ENCODE measurements at regions not wholly inside any gene's neighbourhood (a gene's known extent, or its start where the extent isn't known, plus 50 kb on each side); places are given as distances from the start of the nearest gene placed in this dataset.
"Not testable (repeated sequence)": the region's sequence is repeated elsewhere in the genome, so short reads cannot be mapped to it uniquely, and the experiment has no call there.

DNA sequence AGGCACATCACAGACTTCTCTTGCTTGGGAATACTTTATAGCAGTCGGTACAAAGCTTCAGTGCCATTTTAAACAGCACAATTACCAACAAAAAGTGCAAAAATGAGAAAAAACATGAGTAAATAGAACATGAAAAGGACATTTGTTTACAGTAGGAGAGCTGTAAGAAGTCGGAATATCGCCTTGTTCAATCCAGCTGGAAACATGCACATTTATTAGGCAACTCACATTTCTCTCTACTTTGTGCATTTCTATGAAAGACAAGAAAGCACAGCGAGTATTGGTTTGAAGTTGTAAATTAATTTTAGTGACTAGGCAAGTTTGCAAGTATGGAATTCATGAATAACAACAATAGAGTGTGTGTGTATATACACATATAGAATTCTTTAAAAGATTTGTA is 484.7 kb downstream of the DACH1 start:
- ATAC-seq = no peak
- no peaks in the 10 kb centered on the region for H3K4me1 Mint-ChIP-seq
- H3K27me3 Mint-ChIP-seq = no peaks in the 10 kb centered on the region
- no peaks in the 10 kb centered on the region for H3K9me3 Mint-ChIP-seq
- no peak for DNase-seq
- no peak overlapping the region for H3K27ac Mint-ChIP-seq
- no peak overlapping the region for H3K4me3 Mint-ChIP-seq

DNA sequence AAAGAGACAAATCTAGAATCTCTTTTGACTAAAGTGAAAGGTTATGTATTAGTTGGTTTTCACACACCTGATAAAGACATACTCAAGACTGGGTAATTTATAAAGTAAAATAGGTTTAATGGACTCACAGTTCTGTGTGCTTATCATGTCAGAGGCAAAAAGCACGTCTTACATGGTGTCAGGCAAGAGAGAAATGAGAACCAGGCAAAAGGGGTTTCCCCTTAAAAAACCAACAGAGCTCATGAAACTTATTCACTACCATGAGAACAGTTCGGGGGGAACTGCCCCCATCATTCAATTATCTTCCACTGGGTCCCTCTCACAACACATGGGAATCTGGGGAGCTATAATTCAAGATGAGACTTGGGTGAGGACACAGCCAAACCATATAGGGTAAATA is 486.8 kb downstream of the DACH1 start:
- no peak overlapping the region for H3K4me3 Mint-ChIP-seq
- DNase-seq = no peak
- H3K4me1 Mint-ChIP-seq = no peaks in the 10 kb centered on the region
- no peak overlapping the region for H3K27ac Mint-ChIP-seq
- H3K9me3 Mint-ChIP-seq = peaks cover 0 to 4% of the 10 kb centered on the region in 2 donors
- no peaks in the 10 kb centered on the region for H3K27me3 Mint-ChIP-seq
- ATAC-seq = no peak

DNA sequence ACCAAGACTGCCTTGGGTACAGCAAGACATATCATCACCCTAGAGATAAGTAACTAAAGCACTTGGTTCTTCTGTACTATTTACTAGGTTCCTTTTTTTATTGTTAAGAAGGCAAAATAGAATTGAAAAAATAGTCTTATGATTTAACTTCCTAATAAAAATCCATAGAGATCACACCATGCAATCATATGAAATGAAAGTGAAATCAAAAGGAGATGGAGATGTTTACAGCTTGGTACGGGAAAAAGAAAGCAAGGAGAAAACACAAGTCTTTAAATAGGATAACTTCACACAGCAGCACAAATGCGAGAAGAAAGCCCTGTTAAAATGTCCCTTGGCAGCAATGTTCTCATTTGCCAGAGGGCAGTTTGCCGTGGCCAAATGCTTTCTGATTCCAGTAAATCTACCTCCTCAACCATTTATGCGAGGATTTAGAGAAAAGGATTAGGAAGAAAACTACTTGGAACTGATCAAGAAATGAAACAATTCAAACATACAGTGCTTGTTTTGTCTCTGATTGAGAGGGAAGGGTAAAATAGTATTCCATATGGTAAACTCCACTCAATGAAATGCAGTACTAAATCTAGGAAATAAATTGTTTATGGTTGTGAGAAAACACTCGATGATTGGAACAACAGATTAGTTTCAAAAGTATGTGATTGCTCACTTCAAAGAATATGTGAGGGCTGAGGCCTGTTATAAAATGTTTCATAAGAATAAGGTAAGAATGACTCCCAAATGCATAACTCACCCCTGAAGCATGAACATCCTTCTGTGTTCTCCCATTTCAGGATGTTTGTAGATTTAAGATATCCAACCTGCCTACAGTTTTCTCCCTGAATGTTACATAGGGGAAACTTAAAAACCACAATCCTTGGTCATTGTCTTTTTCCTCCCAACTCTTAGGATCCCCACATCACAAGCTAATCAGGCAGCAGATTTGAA is 487.8 kb downstream of the DACH1 start:
- no peak overlapping the region for H3K27ac Mint-ChIP-seq
- no peaks in the 10 kb centered on the region for H3K27me3 Mint-ChIP-seq
- peaks cover 0 to 4% of the 10 kb centered on the region in 2 donors for H3K9me3 Mint-ChIP-seq
- DNase-seq = no peak
- no peak overlapping the region for H3K4me3 Mint-ChIP-seq
- ATAC-seq = no peak
- H3K4me1 Mint-ChIP-seq = no peaks in the 10 kb centered on the region

DNA sequence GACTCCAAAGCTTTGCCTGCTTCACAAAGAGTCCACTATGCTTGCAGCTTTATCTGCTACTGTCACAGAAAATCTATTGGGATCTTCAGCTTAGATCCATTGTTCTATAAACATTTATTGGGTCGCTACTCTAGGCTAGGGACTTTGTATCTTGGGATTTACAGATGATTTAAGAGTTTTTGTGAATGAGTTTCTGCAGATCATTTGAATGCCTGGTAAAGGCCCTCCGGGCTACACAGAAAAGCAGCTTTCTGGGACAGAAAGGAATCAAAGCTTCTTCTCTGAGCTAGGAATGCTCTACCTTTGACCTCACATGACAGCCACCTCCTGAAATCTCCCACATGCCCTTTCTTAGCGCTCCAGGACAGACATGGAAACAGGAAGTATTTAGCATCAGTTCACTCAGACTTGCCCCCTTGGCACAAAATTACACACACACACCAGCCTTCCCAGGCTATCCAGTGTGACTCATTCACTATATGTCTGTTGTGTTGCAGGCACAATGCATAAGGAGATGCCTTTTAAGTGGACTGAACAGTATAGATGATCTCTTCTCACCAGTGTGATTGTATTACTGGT is 492.4 kb downstream of the DACH1 start:
- peaks cover 0 to 4% of the 10 kb centered on the region in 2 donors for H3K9me3 Mint-ChIP-seq
- ATAC-seq = no peak
- DNase-seq = no peak
- no peaks in the 10 kb centered on the region for H3K4me1 Mint-ChIP-seq
- no peak overlapping the region for H3K27ac Mint-ChIP-seq
- no peak overlapping the region for H3K4me3 Mint-ChIP-seq
- no peaks in the 10 kb centered on the region for H3K27me3 Mint-ChIP-seq

DNA sequence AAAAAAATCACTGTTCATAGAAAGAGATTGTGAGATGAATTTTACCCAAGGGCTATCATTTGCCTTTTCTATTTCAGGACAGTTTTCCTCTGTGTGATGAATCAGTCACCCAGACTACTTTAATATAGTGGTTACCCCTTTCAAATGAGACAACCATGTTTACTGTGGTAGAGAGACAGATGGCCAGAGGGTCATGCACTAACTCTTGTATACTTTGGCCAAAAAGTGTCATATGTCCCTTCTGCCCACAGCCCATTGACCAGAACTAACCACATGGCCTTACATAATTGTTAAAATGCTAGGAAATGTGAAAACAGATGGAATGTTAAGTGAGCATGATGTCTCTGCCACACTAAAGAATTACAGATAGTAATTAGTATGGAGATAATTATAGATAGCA is 498.7 kb downstream of the DACH1 start:
- DNase-seq = no peak
- H3K4me1 Mint-ChIP-seq = no peaks in the 10 kb centered on the region
- no peak overlapping the region for H3K27ac Mint-ChIP-seq
- no peaks in the 10 kb centered on the region for H3K9me3 Mint-ChIP-seq
- no peak for ATAC-seq
- no peak overlapping the region for H3K4me3 Mint-ChIP-seq
- no peaks in the 10 kb centered on the region for H3K27me3 Mint-ChIP-seq

DNA sequence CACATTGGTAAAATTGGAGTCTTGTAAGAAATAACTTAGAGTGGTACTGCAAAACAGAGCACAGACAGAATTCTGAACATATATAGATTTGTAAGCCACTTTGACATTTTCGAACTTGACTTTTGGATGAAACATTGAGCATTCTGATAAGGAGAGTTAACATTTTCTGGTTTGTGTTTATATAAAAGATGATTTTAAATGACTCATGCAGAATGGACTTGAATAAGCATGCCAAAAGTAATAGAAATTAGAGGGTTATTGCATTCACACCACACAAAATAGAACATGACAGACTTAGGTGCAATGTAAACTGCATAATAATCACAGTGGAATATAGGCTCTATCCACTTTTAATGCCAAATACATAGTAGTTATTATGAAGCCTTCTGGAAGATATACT is 507.0 kb downstream of the DACH1 start:
- H3K4me1 Mint-ChIP-seq = no peaks in the 10 kb centered on the region
- H3K4me3 Mint-ChIP-seq = no peak overlapping the region
- DNase-seq (no peak), ATAC-seq (no peak)
- no peaks in the 10 kb centered on the region for H3K27me3 Mint-ChIP-seq
- H3K27ac Mint-ChIP-seq = no peak overlapping the region
- H3K9me3 Mint-ChIP-seq = peaks cover 0 to 5% of the 10 kb centered on the region in 2 donors

DNA sequence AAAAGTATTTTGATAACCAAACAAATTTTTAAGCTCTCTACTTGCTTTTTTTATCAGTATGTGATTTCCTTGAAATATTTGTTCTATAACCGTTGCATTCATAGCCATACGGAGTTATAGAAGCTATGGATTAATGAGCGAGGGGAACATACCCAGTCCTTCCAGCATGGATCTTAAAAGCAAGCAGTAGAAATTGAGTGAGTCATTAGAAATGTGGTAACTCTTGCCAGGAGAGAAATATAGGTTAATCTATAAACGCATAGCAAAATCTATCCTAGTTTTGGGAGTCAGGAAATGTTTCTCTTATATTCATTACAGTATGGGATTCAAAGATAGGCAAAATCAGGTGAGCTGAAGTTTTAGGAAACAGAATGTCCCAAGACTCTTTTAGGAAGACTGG is 507.4 kb downstream of the DACH1 start:
- Mint-ChIP-seq H3K27me3 (no peaks in the 10 kb centered on the region), H3K9me3 (peaks cover 0 to 5% of the 10 kb centered on the region in 2 donors), H3K4me1 (no peaks in the 10 kb centered on the region), H3K27ac (no peak overlapping the region), H3K4me3 (no peak overlapping the region)
- DNase-seq (no peak), ATAC-seq (no peak)

DNA sequence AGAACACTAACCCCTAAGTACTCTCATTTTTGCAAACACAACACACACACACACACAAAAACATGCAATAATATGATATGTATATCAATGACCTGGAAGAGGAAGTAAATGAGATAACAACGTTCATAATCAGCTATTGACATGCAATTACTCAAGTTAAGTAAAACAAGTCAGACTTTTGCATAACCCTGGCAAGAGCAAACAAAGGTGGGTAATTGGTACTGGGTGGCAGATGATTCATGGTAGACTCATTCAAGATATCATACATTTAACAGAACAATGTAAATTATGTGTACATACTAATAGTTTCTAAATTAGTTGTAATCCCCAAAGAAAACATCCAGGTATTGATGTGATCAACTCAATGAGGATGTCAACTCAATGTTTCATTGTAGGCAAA is 508.8 kb downstream of the DACH1 start:
- no peaks in the 10 kb centered on the region for H3K4me1 Mint-ChIP-seq
- H3K27me3 Mint-ChIP-seq = no peaks in the 10 kb centered on the region
- no peak overlapping the region for H3K27ac Mint-ChIP-seq
- DNase-seq (no peak), ATAC-seq (no peak)
- H3K4me3 Mint-ChIP-seq = no peak overlapping the region
- H3K9me3 Mint-ChIP-seq = peaks cover 0 to 5% of the 10 kb centered on the region in 2 donors

DNA sequence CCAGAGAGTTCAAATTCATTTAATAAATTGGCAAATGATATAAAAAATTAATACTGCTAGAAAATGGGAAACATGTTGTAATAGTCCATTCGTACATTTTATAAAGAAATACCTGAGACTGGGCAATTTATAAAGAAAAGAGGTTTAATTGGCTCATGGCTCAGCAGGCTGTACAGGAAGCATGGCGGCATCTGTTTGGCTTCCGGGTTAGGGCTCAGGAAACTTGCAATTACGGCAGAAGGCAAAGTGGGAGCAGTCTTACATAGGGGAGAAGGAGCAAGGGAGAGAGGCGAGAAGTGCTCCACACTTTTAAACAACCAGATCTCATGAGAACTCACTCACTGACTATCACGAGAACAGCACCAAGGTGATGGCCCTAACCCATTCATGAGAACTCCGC is 512.0 kb downstream of the DACH1 start:
- no peaks in the 10 kb centered on the region for H3K27me3 Mint-ChIP-seq
- no peak overlapping the region for H3K4me3 Mint-ChIP-seq
- H3K4me1 Mint-ChIP-seq = no peaks in the 10 kb centered on the region
- ATAC-seq (no peak), DNase-seq (no peak)
- peaks cover 0 to 5% of the 10 kb centered on the region in 2 donors for H3K9me3 Mint-ChIP-seq
- H3K27ac Mint-ChIP-seq = no peak overlapping the region

DNA sequence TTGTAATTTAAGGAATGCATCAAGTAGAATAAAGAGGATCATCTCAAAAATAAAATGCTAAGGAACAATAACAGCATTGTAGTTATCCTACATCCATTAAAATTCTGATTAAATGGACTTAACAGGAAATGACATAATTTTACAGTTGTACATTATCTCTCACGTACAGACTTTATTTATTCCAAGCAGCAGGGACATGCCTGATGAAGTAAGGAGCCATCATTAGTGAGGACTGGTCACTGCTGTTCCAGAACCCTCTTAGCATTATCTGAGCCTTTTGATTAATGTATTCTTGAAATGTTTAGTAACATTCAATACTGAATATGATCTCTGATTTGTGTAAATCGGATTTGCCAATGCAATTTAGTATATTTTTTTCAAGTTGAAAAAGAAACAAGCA is 516.1 kb downstream of the DACH1 start:
- H3K4me1 Mint-ChIP-seq = no peaks in the 10 kb centered on the region
- H3K9me3 Mint-ChIP-seq = no peaks in the 10 kb centered on the region
- DNase-seq = no peak
- H3K27ac Mint-ChIP-seq = no peak overlapping the region
- ATAC-seq = no peak
- no peaks in the 10 kb centered on the region for H3K27me3 Mint-ChIP-seq
- H3K4me3 Mint-ChIP-seq = no peak overlapping the region

DNA sequence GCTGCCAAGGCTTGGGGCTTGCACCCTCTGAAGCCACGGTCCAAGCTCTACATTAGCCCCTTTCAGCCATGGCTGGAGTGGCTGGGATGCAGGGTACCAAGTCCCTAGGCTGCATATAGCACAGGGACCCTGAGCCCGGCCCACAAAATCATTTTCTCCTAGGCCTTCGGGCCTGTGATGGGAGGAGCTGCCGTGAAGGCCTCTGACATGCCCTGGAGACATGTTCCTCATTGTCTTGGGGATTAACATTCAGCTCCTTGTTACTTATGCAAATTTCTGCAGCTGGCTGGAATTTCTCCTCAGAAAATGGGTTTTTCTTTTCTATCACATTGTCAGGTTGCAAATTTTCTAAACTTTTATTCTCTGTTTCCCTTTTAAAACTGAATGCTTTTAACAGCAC is 521.1 kb downstream of the DACH1 start:
- DNase-seq, H3K27me3 Mint-ChIP-seq, H3K4me3 Mint-ChIP-seq, H3K9me3 Mint-ChIP-seq, ATAC-seq, H3K27ac Mint-ChIP-seq, H3K4me1 Mint-ChIP-seq: not testable (repeated sequence)

DNA sequence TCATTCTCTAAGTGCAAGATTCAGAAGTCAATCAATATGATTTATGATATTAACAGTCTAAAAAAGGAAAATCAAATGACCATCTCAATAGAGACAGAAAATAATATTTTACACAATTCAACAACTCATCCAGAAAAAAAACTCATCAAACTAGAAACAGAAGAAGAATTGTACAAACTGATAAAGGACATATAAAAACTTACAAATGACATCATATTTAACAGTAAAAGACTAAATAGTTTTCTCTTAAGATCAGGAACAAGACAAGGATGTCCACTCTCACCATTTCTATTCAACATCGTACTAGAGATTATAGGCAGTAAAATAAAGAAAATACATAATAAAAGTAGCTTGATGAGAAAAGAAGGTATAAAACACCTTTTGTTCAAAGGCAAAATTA is 527.3 kb downstream of the DACH1 start:
- no peak overlapping the region for H3K4me3 Mint-ChIP-seq
- H3K27me3 Mint-ChIP-seq = no peaks in the 10 kb centered on the region
- H3K9me3 Mint-ChIP-seq = no peaks in the 10 kb centered on the region
- no peaks in the 10 kb centered on the region for H3K4me1 Mint-ChIP-seq
- DNase-seq (no peak), ATAC-seq (no peak)
- no peak overlapping the region for H3K27ac Mint-ChIP-seq

DNA sequence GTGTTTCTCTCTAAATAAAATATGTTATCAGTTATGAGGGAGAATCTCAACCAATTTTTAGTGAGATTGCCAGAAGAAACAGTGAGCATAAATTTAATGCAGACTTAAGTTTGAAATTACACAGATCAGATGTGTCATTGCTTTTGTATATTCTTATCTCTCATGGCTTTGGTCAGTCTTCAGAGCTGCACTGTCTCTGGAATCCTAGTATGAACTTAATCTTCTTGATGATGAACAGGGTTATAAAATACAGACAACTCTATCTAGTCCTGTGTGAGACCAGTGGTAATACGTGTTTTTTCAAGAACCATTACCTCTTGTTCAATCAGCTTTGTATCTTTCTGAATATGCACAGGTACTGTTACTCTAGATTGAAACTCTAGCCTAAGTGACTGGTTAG is 528.0 kb downstream of the DACH1 start:
- no peak for ATAC-seq
- H3K4me1 Mint-ChIP-seq = no peaks in the 10 kb centered on the region
- H3K27me3 Mint-ChIP-seq = no peaks in the 10 kb centered on the region
- DNase-seq = no peak
- H3K9me3 Mint-ChIP-seq = no peaks in the 10 kb centered on the region
- H3K27ac Mint-ChIP-seq = no peak overlapping the region
- H3K4me3 Mint-ChIP-seq = no peak overlapping the region

DNA sequence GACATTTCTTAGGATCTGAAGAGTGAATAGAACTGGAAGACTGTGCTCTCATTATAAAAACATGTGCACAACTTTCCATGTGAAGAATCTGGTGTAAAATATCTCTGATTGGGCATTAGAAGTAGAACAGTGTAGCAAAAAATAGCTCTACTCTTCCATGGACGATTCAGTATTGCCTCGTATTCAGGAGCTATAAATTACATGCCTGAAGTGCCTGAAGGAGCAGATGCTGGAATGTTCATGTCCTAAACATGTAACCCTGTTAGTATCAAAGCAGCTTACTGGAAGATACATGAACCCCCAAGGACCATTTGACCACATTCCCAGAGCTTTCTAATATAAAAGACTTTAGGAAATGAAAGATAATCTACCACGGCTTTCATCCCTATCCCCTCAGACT is 528.9 kb downstream of the DACH1 start:
- no peak for ATAC-seq
- no peaks in the 10 kb centered on the region for H3K9me3 Mint-ChIP-seq
- DNase-seq = no peak
- H3K27me3 Mint-ChIP-seq = no peaks in the 10 kb centered on the region
- no peak overlapping the region for H3K27ac Mint-ChIP-seq
- no peaks in the 10 kb centered on the region for H3K4me1 Mint-ChIP-seq
- no peak overlapping the region for H3K4me3 Mint-ChIP-seq

DNA sequence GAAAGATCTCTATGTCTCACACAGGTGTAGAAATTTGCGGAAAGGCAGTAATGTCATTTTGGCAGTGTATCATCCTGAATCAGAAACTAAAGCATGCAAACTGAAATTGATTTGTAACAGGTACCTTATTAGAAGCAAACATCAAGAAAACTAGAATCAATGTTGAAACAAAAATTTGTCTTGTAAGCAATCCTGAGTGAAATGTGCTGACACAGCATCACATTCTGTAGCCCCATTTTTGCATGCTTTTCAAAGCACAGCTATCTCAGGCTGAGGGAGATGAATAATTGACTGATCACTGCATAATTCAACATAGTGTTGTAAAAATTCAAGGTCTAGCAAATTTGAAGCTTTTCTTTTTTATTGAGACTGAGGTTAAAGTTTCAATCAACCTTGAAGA is 539.7 kb downstream of the DACH1 start:
- Mint-ChIP-seq H3K9me3 (no peaks in the 10 kb centered on the region), H3K4me3 (no peak overlapping the region), H3K27ac (no peak overlapping the region), H3K4me1 (no peaks in the 10 kb centered on the region), H3K27me3 (no peaks in the 10 kb centered on the region)
- DNase-seq = no peak
- no peak for ATAC-seq

DNA sequence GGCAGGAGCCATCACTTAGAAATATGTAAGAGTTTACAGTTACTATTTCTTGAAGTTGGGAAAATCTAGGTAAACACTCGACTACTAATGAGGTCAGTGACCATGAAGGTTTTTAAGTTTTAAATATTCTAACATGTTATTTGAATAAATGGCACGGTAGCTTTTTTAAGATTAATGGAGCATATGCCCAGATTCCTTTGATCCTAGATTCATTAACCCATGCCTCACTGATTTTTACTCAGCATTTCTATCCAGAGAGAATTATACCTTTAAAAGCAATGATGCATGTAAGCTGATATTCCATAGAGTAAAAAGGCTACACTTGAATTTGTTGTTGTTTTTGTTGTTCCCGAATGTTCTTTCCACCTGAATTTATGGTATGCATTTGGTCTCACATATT is 541.4 kb downstream of the DACH1 start:
- no peaks in the 10 kb centered on the region for H3K27me3 Mint-ChIP-seq
- H3K4me3 Mint-ChIP-seq = no peak overlapping the region
- no peaks in the 10 kb centered on the region for H3K9me3 Mint-ChIP-seq
- ATAC-seq (no peak), DNase-seq (no peak)
- H3K27ac Mint-ChIP-seq = no peak overlapping the region
- no peaks in the 10 kb centered on the region for H3K4me1 Mint-ChIP-seq

DNA sequence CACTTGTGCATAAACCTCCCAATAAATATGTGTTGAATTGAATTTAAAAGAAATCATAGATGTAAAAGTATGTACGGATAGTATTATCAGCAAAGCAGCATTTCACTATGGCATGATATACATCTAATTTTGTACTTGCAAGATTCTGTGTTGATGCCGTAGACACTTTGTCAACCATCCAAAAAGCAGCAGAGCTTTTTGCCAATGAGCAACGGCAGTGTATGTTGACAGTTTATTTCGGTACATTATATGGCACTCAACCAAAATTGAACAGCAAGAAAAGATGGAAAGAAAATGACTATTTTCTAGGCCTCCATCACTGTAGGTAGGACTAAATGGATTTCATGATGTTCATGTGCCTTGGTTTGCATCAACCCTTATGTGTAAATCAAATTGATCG is 543.7 kb downstream of the DACH1 start:
- Mint-ChIP-seq H3K27me3 (no peaks in the 10 kb centered on the region), H3K9me3 (peaks cover 0 to 7% of the 10 kb centered on the region in 2 donors), H3K4me1 (no peaks in the 10 kb centered on the region), H3K4me3 (no peak overlapping the region), H3K27ac (no peak overlapping the region)
- ATAC-seq = no peak
- DNase-seq = no peak

All from stimulated activated naive CD8-positive, alpha-beta T cell treated with anti-CD3 and anti-CD28 coated beads, Interleukin-15, amount 100 ng/mL, for 72 hours (primary cell).